ENCODE measurements at regions not wholly inside any gene's neighbourhood (a gene's known extent, or its start where the extent isn't known, plus 50 kb on each side); places are given as distances from the start of the nearest gene placed in this dataset.
A peak's percentile ranks its signal among the peaks of the same experiment; 100 is the strongest.

GRCh38 chr6:170034294-170034693 lies 256.6 kb downstream of the DLL1 start:
- DNase-seq (ENCODE audit: low read depth) = no peak

DNA sequence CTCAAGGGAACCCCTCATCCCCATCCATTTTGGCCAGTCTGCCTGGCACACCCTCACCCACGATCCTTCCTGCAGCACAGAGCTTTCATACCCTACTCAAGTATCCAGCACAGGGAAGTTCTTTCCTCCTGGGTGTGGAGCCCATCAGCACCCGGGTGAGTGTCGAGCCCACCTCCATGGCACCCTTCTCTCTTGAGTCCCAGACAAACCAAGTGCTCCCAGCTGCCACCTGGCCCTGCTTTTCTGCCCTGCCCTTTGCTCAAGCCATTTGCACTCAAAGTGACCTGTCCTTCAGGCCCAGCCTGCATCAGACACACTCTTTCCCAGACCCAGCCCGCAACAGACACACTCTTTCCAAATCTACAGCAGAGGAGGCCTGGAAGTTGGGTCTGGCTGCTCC lies 257.2 kb downstream of the DLL1 start:
- no peak for DNase-seq (ENCODE audit: low read depth)

DNA sequence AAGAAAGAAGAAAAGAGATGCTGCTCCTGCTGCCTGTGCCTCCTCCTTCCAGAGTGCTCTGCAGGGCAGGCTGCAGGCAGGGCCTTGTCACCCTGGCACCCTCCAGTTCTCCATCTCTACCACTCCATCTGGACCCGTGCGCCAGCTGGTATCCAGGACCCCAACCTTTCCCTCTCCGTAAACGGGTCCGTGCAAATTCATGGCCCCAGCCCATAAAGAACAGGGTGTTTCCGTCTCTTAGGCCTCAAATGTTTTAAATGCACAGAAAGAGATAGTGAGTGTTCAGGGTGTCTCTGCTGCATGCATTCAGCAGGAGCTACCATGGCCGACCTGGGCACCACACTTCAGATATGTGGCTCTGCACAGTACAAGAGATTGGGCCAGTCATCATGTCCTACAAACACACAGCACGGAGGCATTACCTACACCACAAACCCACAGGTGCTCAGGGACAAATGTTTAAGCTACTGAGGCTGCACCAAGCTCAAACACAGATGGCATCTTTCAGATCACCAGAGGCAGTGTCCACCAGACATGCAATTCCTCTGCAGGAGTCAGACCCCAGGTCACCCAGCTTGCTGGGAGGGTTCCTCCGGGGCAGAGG lies 258.1 kb downstream of the DLL1 start:
- no peak for DNase-seq (ENCODE audit: low read depth)

GRCh38 chr6:170032197-170032596 lies 258.7 kb downstream of the DLL1 start:
- no peak for DNase-seq (ENCODE audit: low read depth)

- DNase-seq (ENCODE audit: low read depth) = peak; percentile 70
Observed at GRCh38 chr6:170031684-170032121, 259.2 kb downstream of the DLL1 start.

DNA sequence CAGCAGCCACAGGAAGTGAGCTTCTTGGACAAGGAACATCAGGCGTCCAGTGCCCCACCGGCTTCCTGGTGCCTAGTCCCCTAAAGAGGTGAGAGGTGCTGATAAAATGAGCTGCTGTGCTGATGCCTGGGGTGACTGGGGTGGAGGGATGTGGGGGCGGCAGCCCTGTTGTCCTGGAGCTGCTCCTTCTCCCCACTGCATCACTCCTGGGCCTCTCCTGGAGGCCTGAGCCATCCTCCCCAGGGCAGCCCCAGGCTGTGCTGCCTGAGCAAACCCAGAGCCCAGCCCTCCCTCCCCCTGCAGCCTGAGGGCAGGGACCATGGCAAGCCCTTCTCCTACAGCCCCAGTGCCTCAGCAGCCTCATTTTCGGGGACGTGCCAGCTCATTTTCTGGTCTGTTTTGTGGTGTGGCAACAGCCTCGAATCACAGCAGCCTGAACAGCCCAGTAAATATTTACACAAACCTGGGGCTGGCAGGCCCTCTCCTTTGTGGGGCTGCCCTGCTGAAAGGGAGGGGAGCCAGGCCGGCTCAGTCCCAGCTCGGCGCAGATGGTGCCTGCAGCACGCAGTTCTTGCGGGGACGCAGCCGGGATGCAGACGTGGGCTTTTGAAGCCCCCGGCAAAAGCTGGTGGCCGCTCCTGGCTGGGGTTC lies 259.9 kb downstream of the DLL1 start:
- peak; percentile 79 for DNase-seq (ENCODE audit: low read depth)

GRCh38 chr6:170030284-170030815 lies 260.5 kb downstream of the DLL1 start:
- DNase-seq (ENCODE audit: low read depth) = no peak

- no peak for DNase-seq (ENCODE audit: low read depth)
Observed at GRCh38 chr6:170029416-170030283, 261.2 kb downstream of the DLL1 start.

GRCh38 chr6:170028629-170029345 lies 262.1 kb downstream of the DLL1 start:
- DNase-seq (ENCODE audit: low read depth) = no peak

GRCh38 chr6:170027647-170028043 lies 263.2 kb downstream of the DLL1 start:
- DNase-seq (ENCODE audit: low read depth) = peak; percentile 45

GRCh38 chr6:170026751-170027646 lies 263.9 kb downstream of the DLL1 start:
- DNase-seq (ENCODE audit: low read depth) = peak; percentile 36

- DNase-seq (ENCODE audit: low read depth) = no peak
Observed at GRCh38 chr6:170025935-170026750, 264.7 kb downstream of the DLL1 start.

GRCh38 chr6:170025341-170025911 lies 265.5 kb downstream of the DLL1 start:
- no peak for DNase-seq (ENCODE audit: low read depth)

- peak; percentile 98 for DNase-seq (ENCODE audit: low read depth)
Observed at GRCh38 chr6:170024940-170025339, 265.9 kb downstream of the DLL1 start.

DNA sequence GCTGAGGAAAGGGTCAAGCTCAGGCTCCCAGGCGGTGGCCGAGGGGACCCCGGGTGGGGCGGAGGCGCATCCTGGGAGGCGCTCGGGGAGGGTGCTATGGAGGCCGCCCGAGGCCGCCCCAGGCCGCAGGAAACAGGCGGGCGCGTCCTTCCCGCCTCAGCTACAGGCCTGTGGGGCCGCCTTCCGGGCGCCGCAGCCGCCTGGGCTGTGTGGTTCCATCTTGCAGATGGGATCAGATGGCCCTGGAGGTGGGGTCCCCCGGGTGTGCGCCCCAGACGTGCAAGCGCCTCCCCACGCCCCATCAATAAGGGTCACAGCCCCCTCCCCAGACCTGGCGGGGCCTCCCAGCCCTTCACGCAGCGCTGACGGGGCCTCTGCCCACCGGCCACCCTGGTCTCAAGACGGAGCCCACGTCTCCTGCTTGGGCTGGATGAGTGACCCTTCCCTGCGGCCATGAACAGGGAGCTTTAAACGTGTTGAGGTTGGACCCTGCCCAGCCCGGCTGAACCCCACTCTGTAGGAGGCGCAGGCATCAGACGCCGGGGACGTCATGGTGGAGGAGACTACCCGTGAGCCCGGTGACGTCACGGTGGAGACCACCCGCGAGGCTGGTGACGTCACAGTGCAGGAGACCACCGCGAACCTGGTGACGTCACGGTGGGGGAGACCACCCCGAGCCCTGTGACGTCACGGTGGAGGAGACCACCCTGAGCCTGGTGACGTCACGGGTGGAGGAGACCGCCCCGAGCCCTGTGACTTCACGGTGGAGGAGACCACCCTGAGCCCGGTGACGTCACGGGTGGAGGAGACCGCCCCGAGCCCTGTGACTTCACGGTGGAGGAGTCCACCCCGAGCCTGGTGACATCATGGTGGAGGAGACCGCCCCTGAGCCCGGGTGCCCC lies 267.0 kb downstream of the DLL1 start:
- DNase-seq (ENCODE audit: low read depth) = no peak

GRCh38 chr6:170022827-170023619 lies 267.9 kb downstream of the DLL1 start:
- peak; percentile 59 for DNase-seq (ENCODE audit: low read depth)

DNA sequence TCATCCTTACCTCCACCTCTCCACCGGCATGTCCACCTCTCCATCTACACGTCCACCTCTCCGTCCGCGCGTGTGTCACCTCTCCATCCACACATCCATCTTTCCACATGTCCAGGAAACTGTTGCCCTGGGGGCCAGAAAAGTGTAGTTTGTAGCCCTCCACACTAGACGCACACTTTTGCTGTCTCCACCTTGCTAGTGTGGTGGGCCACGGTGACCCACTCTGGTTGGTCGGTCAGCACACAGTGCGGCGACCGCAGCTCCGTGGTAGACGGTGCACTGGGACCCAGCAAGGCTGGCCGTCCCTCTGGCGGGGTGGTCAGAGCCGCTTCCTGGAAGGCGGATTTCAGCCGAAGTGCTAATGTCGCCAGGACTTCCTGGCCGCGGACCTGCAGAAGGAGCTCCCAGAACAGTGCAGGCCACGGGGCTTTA lies 268.6 kb downstream of the DLL1 start:
- DNase-seq (ENCODE audit: low read depth) = no peak

- DNase-seq (ENCODE audit: low read depth) = no peak
Observed at GRCh38 chr6:170021579-170021978, 269.3 kb downstream of the DLL1 start.
